GM19023 (cell line): ENCODE measurements at regions not wholly inside any gene's neighbourhood (a gene's known extent, or its start where the extent isn't known, plus 50 kb on each side); places are given as distances from the start of the nearest gene placed in this dataset.

Source experiments
- ATAC-seq: cut with Tn5 transposase; IDR thresholded peaks from one replicate; pipeline ENCODE4 v1.9.1; 2021; ENCODE audit warnings: mild to moderate bottlenecking, moderate library complexity; ENCODE audit not compliant: unreplicated experiment

DNA sequence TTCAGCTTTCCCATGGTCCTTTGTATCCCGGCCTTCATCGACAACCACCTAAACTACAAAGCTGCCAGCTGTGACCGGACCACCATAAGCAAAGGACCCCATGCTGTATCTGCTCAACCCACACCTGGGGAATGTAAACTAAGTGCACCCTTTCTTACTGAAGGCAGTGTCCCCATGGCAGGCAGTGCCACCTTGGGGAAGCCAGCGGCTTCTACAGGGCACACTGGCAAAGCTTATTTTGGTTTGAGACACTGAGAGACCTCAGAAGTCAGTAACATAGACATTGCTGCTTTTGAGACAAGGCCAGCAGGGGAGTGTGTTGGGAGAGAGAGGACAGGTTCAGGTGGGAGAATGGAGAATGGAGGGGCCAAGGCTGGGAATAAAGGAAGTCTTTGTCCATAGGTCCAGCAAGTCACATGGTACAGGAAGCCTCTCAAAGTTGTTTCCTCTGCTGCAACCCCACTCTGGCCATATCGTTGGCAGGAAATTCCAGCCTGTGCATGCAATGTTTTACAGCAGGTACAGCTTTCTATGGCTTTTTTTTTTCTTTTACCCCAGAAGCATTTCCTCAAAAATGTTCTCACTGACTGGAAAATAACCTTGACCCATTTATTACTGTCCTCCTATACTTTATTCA lies 85.9 kb upstream of the NPVF start:
- no peak for ATAC-seq

DNA sequence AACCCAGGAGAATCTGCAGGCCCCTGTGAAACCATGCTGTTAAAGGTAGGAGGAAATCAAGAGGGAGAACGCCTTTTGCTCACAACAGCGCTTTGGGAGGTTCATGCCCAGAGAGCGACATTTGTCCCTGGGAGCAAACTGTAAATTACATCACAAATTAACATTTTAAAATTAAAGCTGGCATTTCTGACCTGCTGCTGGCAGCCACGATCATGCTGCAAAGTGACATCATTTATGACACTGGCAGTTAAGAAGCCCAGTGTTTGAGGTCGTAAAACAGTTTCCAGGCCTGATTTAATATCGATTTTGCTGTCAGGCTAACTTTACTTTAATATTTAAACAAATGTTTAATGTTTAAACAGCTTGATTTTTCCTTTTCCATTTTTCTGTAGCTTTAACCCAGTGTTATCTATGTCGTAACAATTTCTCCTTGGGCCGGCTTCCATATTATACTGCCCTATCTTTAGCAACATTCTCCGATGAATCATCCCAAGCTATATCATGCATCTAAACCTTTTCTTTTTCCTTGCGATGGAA lies 86.5 kb upstream of the NPVF start:
- no peak for ATAC-seq

GRCh38 chr7:25316366-25316765 lies 88.1 kb upstream of the NPVF start:
- ATAC-seq = no peak

DNA sequence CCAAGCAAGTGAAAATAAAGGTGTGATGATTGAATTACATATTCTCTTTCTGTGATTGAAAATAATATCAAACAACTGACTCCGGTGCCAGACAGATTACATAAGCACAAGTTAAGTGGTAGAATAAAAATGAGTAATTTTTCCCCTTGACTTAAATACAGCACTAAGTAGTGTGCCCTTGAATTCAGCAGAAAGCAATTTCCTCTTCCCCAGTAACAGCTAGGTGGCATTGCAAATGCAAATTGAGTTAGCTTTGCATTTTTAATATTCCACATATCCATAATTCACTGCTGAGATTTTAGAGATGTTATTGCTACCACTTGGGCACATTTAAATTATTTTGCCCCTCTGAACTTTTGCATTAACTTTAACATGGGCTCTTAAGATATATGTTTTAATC lies 89.8 kb upstream of the NPVF start:
- ATAC-seq = no peak

- ATAC-seq = no peak
These were observed 91.4 kb upstream of the NPVF start for GRCh38 chr7:25319707-25320106.

DNA sequence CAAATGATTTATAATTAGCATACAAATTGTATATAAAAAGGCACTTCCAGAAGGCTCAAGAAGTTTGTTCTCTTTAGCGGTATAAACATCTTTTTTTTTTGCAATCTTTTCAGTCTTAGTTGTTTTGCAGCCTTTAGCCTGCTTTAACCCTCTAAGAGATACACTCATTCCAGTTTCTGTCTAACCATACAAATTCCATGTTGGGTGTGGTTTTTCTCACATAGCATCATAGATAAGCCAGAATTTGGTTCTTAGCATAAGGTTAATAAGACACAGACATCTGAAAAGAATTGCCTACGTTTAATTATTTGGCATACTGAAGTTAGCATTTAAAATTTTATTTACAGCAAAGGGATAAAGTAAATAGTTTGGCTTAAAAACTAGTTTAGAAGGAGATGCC lies 92.5 kb upstream of the NPVF start:
- ATAC-seq = no peak

DNA sequence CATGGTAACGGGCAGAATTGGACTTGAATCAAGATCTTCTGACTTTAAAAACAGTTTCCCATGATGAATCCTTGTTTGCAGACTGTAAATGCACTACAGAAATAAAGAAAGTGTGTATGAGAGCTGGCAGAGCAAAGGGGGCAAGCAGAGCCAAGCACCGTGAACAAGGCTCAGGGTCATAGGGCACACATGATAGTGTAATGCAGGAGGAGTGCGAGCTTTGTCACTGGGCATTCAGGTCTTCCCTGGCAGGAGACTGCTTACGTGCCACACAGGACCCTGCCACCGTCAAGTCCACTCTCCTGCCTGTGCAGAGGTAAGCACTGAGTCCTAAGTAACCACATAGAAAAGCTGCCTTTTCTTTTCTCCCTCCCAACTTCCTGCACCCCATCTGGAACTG lies 93.1 kb upstream of the NPVF start:
- ATAC-seq = no peak

DNA sequence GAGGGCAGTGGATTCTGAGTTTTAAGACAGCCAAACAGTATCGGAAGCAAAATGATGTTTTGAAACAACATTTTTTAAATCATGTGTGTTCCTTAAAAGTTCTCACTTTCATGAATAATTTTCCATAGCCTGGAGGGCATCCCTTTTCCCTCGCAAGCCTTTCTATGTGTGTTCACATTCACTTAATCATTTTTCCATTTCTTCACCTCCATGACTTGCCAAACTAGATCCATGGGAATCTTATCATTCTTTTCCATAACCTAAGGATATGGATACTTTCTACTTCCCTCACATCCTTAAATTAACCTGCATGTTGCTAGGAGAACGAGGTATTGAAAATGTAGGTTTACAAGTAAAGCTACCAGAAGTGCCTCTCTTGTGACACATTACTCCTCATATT lies 94.2 kb upstream of the NPVF start:
- no peak for ATAC-seq

- no peak for ATAC-seq
These were observed 97.0 kb upstream of the NPVF start for GRCh38 chr7:25325186-25325757.

- no peak for ATAC-seq
These were observed 98.3 kb upstream of the NPVF start for GRCh38 chr7:25326501-25327156.

DNA sequence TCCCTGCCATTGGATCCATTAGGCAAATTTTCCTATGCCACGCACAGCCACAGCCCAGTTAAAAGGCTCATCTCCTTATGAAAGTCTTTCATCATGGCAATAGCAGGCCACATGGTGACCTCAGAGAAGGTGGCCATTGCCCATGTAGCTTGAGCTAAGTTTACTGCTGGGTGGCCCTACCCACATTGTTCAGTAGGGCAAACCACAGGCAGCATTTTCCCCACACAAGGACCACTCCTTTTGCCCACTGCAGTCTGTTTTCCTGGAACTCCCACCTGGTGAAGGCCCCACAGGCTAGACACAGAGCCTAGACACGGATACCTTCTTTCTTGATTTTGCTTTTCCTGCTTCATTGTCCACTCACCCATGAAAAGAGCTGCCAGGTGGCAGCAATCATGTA lies 101.5 kb upstream of the NPVF start:
- no peak for ATAC-seq

GRCh38 chr7:25333296-25333928 lies 105.1 kb upstream of the NPVF start:
- no peak for ATAC-seq

GRCh38 chr7:25347360-25348066 lies 119.2 kb upstream of the NPVF start:
- ATAC-seq = no peak

DNA sequence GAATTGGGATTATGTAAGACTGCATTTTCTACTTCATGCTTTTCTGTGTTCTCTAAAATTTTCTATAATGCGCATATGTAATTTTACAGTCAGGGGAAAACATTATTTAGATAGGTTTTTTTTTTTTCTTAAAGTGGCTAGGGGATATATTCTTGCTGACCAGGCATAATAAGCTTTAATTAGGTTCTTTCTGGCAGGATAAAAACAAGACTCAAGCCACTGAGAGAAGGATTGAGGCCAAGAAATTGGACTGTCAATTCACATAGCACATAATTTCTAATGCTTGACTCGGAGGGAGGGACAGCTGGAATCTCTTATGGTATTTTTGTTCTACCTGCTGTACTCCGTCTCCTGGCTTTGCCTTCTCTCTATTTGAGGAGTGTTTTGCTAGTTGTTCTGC lies 119.8 kb upstream of the NPVF start:
- no peak for ATAC-seq

- ATAC-seq = no peak
These were observed 121.2 kb upstream of the NPVF start for GRCh38 chr7:25349283-25350017.

DNA sequence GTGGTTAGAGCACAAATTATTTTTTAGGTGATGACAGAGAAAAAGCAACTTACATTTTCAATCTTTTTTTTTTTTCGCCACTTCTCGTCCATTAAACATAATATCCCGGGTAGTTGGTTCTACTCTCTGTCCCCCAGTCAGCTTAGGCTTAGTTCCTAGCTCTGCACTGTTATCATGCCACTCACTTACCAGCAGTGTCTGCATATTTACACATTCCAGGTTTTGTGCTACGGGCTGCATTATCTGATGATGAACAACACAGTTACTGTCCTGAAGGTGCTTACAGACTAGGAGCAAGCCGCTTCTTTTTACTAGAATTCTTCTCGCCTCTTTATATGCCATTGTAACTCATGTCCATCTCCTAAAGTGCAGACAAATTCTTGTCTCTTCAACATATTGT lies 121.8 kb upstream of the NPVF start:
- ATAC-seq = no peak

- ATAC-seq = no peak
These were observed 123.5 kb upstream of the NPVF start for GRCh38 chr7:25351761-25352160.

GRCh38 chr7:25353196-25353595 lies 124.9 kb upstream of the NPVF start:
- no peak for ATAC-seq

- no peak for ATAC-seq
These were observed 125.4 kb upstream of the NPVF start for GRCh38 chr7:25353732-25354131.

- no peak for ATAC-seq
These were observed 128.4 kb upstream of the NPVF start for GRCh38 chr7:25356534-25357151.
